A172 (cell line): ENCODE measurements at regions not wholly inside any gene's neighbourhood (a gene's known extent, or its start where the extent isn't known, plus 50 kb on each side); places are given as distances from the start of the nearest gene placed in this dataset.

Experiments
- DNase-seq: peaks from one replicate; pipeline ENCODE4 v3.0.0-alpha.2; 2015; ENCODE audit warnings: low spot score

- no peak for DNase-seq
Observed at GRCh38 chr20:24796236-24796635, 152.8 kb upstream of the CST7 start.

GRCh38 chr20:24797113-24797512 lies 152.0 kb upstream of the CST7 start:
- DNase-seq: no peak

- no peak for DNase-seq
Observed at GRCh38 chr20:24797745-24798655, 151.1 kb upstream of the CST7 start.

GRCh38 chr20:24798930-24799705 lies 150.0 kb upstream of the CST7 start:
- peak; percentile 87 for DNase-seq

- no peak for DNase-seq
Observed at GRCh38 chr20:24799971-24800580, 149.0 kb upstream of the CST7 start.

GRCh38 chr20:24802286-24802820 lies 146.7 kb upstream of the CST7 start:
- DNase-seq: no peak

GRCh38 chr20:24804481-24805206 lies 144.4 kb upstream of the CST7 start:
- no peak for DNase-seq

- no peak for DNase-seq
Observed at GRCh38 chr20:24805456-24806238, 143.4 kb upstream of the CST7 start.

GRCh38 chr20:24806705-24807676 lies 142.1 kb upstream of the CST7 start:
- no peak for DNase-seq

- no peak for DNase-seq
Observed at GRCh38 chr20:24808616-24809015, 140.5 kb upstream of the CST7 start.

- DNase-seq: no peak
Observed at GRCh38 chr20:24809606-24810005, 139.5 kb upstream of the CST7 start.

GRCh38 chr20:24810676-24811407 lies 138.2 kb upstream of the CST7 start:
- no peak for DNase-seq

GRCh38 chr20:24812373-24812772 lies 136.7 kb upstream of the CST7 start:
- DNase-seq: no peak

GRCh38 chr20:24813080-24813479 lies 136.0 kb upstream of the CST7 start:
- no peak for DNase-seq

GRCh38 chr20:24813496-24813895 lies 135.6 kb upstream of the CST7 start:
- DNase-seq: no peak

GRCh38 chr20:24813936-24814335 lies 135.1 kb upstream of the CST7 start:
- DNase-seq: no peak

- no peak for DNase-seq
Observed at GRCh38 chr20:24814556-24815195, 134.4 kb upstream of the CST7 start.

- no peak for DNase-seq
Observed at GRCh38 chr20:24815196-24815815, 133.8 kb upstream of the CST7 start.
